ENCODE measurements at regions not wholly inside any gene's neighbourhood (a gene's known extent, or its start where the extent isn't known, plus 50 kb on each side); places are given as distances from the start of the nearest gene placed in this dataset.

GRCh38 chr3:106399761-106400160 is 530.9 kb upstream of the CBLB start:
- TF ChIP-seq, protein P1, sequence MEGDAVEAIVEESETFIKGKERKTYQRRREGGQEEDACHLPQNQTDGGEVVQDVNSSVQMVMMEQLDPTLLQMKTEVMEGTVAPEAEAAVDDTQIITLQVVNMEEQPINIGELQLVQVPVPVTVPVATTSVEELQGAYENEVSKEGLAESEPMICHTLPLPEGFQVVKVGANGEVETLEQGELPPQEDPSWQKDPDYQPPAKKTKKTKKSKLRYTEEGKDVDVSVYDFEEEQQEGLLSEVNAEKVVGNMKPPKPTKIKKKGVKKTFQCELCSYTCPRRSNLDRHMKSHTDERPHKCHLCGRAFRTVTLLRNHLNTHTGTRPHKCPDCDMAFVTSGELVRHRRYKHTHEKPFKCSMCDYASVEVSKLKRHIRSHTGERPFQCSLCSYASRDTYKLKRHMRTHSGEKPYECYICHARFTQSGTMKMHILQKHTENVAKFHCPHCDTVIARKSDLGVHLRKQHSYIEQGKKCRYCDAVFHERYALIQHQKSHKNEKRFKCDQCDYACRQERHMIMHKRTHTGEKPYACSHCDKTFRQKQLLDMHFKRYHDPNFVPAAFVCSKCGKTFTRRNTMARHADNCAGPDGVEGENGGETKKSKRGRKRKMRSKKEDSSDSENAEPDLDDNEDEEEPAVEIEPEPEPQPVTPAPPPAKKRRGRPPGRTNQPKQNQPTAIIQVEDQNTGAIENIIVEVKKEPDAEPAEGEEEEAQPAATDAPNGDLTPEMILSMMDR (IDR thresholded peaks at IDR 0.05; ENCODE audit: low read depth, low read length) = no peak
- no peak for TF ChIP-seq EZH2phosphoT487 (IDR thresholded peaks at IDR 0.05; ENCODE audit: low read depth)
